GM19043 (cell line): ENCODE measurements at regions not wholly inside any gene's neighbourhood (a gene's known extent, or its start where the extent isn't known, plus 50 kb on each side); places are given as distances from the start of the nearest gene placed in this dataset.

Experiments
- ATAC-seq: cut with Tn5 transposase; IDR thresholded peaks from one replicate; pipeline ENCODE4 v1.9.1; 2021; ENCODE audit warnings: low read depth; ENCODE audit not compliant: unreplicated experiment

- ATAC-seq, result no peak
Observed at GRCh38 chr16:86921289-86921688, 342.9 kb downstream of the FOXL1 start.

DNA sequence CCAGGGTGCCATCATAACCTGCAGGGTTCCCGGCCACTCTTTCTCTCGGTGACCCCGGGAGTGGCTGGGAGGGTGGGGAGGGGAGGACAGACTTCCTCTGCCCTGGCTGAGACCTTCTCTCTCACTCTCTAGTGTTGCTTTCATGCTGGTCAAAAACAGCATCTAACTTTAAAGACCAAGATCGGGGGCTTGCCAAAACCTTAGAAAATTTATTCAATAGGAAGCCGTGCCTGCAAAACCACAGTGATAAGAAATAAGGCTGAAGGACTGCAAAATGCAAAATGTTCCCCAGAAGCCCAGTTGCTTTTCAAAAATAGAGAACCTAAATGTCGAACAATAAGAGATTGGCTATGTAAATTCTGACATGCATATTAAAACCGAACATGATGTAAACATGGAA lies 344.0 kb downstream of the FOXL1 start:
- ATAC-seq, result no peak

- no peak for ATAC-seq
Observed at GRCh38 chr16:86923656-86924055, 345.3 kb downstream of the FOXL1 start.

- no peak for ATAC-seq
Observed at GRCh38 chr16:86924537-86924936, 346.2 kb downstream of the FOXL1 start.

DNA sequence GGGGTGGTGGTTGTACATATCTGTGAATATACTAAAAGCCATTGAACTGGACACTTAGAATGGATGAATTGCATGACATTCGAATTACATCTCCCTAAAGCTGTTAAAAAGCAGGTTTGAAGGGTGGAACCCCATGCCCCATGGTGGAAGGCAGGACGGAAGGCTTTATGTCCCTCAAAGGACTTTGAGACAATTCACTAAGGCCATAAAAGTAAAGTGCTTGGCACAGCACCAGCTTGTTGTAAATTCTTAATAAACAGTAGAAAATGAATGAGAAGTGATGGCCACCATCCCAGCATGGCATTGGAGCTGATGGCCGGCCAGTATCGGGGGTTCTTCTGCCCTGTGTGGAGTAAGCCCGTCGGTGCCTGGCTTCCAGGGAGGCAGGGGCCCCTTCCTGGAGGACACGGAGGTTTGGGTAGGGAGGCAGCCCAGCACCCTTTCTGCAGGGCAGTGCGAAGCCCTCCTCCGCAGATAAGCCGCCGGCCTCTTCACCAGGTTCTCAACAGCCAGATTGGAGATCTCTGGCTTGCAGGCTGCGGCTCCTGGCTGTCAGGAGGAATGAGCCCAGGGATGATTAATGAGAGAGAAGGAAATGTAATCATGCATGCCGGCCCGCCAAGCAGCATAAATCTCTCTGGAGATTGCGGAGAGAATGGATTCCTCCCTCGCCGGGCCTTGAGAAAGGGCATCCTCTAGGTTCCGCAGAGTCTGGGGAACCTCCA lies 346.9 kb downstream of the FOXL1 start:
- ATAC-seq, result no peak

DNA sequence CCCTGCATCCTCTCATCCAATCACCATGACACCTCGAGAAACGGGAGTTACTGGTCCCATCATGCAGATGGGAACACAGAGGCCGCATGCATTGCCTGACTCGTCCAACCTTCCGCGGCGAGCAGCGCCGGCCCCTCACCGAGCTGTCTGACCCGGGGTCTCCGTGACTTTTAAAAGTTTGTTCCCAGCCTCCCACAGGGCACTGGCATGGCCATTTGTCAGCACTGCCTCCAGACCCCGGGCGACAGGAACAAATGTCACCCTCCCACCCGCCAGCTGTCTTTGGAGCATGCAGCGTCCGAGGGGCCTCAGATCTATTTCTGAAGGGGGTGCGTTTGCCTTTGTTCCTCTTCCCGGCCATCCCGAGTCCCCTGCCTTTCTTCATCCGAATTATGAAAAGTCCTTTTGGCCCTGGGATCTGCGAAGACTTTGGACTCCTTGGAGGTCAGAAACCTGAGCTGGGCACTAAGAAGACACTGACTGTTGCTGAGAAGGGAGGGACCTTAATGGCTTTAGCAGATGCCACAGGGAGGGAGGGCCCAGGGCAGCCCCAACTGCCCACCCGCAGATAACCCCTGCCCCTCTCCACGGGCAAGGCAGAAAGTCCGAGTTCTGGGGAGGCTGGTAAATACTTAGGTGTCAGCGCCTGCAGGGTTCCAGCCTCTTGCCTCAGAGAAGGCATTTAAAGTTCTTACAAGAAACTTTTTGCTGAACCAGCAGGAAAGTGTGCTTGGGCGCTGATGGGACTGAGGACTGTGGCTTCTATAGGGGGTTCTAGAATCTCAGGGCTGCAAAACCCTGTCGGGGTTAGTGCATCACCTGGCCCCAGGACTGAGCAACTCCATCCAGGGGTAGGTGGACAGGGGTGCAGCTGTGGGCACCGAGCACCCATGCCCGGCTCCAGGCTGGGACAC lies 348.1 kb downstream of the FOXL1 start:
- ATAC-seq, result no peak

- no peak for ATAC-seq
Observed at GRCh38 chr16:86927699-86928098, 349.4 kb downstream of the FOXL1 start.

GRCh38 chr16:86928523-86929011 lies 350.2 kb downstream of the FOXL1 start:
- ATAC-seq, result no peak

GRCh38 chr16:86929057-86929871 lies 350.9 kb downstream of the FOXL1 start:
- ATAC-seq, result no peak

DNA sequence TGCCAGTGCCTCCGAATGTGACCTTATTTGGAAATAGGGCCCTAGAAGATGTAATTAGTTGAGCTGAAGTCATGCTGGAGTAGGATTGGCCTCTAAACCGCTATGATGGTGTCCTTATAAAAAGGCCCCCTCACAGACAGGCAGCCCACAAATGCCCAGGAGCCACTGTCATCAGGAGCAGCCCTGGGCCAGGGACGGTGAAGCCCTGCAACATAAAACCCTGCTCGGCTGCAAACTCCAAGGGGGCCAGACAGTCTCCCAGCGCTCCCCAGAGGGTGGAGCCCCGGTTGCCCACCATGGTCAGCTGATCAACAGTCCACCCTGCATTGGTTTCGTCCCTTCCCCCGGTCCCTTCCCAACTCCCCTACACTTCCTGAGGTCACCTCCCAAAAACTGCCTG lies 351.7 kb downstream of the FOXL1 start:
- no peak for ATAC-seq

DNA sequence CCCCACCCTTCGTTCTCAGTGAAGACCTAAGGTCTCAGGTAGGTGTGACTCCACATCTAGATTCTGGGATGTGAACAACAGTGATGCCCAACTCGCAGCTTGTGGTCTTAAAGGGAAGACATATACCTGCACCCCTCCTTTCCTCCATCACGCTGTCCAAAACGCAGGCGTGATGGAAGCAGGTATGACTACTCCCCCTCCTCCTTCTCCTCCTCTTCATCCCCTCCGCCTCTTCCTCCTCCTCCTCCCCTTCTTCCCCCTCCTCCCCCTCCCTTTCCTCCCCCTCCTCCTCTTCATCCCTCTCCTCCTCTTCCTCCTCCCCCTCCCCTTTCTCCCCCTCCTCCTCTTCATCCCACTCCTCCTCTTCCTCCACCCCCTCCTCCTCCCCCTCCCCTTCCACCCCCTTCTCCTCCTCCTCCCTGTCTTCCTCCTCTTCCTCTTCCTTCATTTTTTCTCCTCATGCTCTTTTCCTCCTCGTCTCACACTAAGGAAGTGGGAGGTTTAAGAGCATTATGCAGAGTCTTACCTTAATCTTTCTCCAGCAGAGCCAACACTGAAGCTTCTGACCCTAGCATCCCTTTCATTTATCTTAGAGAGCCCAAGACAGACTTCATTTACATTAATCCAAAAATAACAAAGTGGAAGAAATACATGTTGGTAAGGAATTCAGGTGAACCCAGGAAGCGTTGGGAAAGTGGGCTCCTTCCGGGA lies 352.5 kb downstream of the FOXL1 start:
- no peak for ATAC-seq

- ATAC-seq, result no peak
Observed at GRCh38 chr16:86931410-86931941, 353.1 kb downstream of the FOXL1 start.

DNA sequence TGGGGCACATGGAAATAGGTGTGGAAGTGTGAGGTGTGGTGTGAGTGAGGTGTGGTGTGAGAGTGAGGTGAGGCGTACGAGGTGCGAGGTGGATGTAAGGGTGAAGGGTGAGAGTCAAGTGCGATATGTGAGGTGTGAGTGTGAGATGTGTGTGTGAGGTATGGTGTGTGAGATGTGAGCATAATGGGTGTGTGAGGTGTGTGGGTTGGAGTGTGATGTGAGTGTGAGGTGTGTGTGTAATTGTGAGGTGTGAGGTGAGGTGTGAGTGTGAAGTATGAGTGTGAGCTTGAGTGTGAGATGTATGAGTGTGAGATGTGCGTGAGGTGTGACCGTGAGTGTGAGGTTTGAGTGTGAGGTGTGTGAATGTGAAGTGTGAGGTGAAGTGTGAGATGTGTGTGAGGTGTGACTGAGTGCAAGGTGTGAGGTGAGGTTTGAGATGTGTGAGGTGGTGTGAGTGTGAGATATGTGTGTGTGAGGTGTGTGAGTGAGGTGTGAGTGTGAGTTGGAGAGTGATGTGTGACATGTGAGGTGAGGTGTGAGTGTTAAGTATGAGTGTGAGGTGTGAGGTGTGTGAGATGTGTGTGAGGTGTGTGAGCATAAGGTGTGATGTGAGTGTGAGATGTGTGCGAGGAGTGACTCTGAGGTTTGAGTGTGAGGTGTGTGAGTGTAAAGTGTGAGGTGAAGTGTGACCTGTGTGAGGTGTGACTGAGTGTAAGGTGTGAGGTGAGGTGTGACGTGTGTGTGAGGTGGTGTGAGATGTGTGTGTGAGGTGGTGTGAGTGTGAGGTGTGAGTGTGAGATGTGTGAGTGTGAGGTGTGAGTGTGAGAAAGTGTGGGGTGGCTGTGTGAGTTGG lies 354.0 kb downstream of the FOXL1 start:
- no peak for ATAC-seq

DNA sequence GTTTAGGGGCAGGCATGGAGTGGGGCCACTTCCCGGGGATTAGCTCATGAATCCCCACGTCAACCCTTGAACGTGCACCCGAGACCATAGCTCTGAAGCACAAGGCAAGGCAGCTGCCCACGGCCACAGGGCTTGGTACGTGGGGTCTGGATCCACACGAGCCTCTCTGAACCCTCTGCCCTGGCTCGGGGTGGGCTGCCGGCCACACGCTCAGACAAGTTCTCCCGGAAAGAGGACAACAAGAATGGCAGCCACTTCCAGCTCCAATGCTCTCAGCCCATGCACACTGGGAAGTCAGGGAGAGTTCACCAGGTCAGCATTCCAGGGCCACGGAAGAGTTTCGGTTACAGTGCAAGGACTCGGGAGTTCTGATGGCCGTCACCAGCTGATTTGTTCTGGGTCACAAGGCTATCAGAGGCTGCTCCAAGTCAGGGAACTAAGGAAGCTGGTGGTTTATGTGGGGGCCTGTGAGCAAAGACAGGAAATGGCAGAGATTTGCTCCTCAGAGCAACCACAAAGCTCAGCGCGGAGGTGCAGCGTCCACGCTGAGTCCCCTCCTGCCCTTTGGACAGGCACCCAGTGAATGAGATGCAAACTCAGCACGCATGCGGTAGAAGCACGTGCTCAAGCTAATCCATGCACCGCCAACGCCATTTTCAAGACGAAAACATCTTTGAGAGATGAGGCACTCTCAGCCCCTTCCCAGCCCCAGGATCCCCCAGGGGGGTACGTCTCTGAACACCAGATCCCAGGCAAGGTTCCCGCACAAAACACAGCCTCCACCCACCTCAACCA lies 356.4 kb downstream of the FOXL1 start:
- no peak for ATAC-seq

- ATAC-seq, result no peak
Observed at GRCh38 chr16:86939609-86940008, 361.3 kb downstream of the FOXL1 start.

DNA sequence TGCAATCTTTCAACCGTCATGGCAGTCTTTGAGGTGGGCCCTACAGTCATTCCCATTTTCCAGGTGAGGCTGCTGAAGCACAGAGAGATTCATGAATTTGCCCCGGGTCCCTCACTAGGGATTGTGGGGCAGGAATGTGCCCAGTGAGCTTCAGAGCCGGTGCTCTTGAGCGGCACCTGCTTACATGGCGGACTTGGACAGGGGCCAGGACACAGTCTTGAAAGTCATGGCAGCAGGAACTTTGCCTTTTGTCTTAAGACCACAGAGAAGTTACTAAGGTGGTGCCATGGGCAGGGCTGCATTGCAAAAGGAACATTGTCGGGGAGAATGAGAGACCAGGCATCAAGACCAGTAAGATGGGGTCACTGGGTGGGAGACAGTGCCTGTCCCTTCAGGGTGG lies 363.4 kb downstream of the FOXL1 start:
- ATAC-seq, result no peak

- no peak for ATAC-seq
Observed at GRCh38 chr16:86942151-86943051, 364.1 kb downstream of the FOXL1 start.
